T-helper 1 cell treated with Interleukin-12 subunit alpha and Interleukin-12 subunit beta and Interleukin-4 antibody, amounts not matched to agents 30 μg/mL and 1 μg/mL, for 36 hours (primary cell): ENCODE measurements at regions not wholly inside any gene's neighbourhood (a gene's known extent, or its start where the extent isn't known, plus 50 kb on each side); places are given as distances from the start of the nearest gene placed in this dataset.
"Not testable (repeated sequence)": the region's sequence is repeated elsewhere in the genome, so short reads cannot be mapped to it uniquely, and the experiment has no call there.

Source experiments
- H3K27ac Mint-ChIP-seq: one replicate; pipeline ENCODE4 v1.8.0; 2021; ENCODE audit warnings: mild to moderate bottlenecking, mixed read lengths
- H3K27me3 Mint-ChIP-seq: one replicate; pipeline ENCODE4 v1.8.0; 2021; ENCODE audit warnings: low read depth, mixed read lengths
- H3K36me3 Mint-ChIP-seq: one replicate; pipeline ENCODE4 v1.8.0; 2021; ENCODE audit warnings: low read depth, mixed read lengths
- H3K4me1 Mint-ChIP-seq: one replicate; pipeline ENCODE4 v1.8.0; 2021; ENCODE audit warnings: low read depth, mixed read lengths
- H3K4me3 Mint-ChIP-seq: one replicate; pipeline ENCODE4 v1.8.0; 2021; ENCODE audit warnings: mild to moderate bottlenecking, moderate library complexity, mixed read lengths
- H3K9me3 Mint-ChIP-seq: one replicate; pipeline ENCODE4 v1.8.0; 2021; ENCODE audit warnings: mixed read lengths

GRCh38 chr14:87615822-87616679 lies 376.9 kb downstream of the GALC start:
- H3K36me3 Mint-ChIP-seq, result no peaks in the 10 kb centered on the region
- H3K9me3 Mint-ChIP-seq, result peaks cover 11% of the 10 kb centered on the region
- no peaks in the 10 kb centered on the region for H3K4me1 Mint-ChIP-seq
- no peak overlapping the region for H3K4me3 Mint-ChIP-seq
- no peaks in the 10 kb centered on the region for H3K27me3 Mint-ChIP-seq
- H3K27ac Mint-ChIP-seq, result no peak overlapping the region

GRCh38 chr14:87615047-87615446 lies 377.9 kb downstream of the GALC start:
- H3K27me3 Mint-ChIP-seq, result no peaks in the 10 kb centered on the region
- H3K4me3 Mint-ChIP-seq, result no peak overlapping the region
- peaks cover 3% of the 10 kb centered on the region for H3K9me3 Mint-ChIP-seq
- no peak overlapping the region for H3K27ac Mint-ChIP-seq
- H3K36me3 Mint-ChIP-seq, result no peaks in the 10 kb centered on the region
- no peaks in the 10 kb centered on the region for H3K4me1 Mint-ChIP-seq

- no peak overlapping the region for H3K4me3 Mint-ChIP-seq
- no peaks in the 10 kb centered on the region for H3K36me3 Mint-ChIP-seq
- H3K27ac Mint-ChIP-seq, result no peak overlapping the region
- H3K27me3 Mint-ChIP-seq, result no peaks in the 10 kb centered on the region
- H3K9me3 Mint-ChIP-seq, result no peaks in the 10 kb centered on the region
- no peaks in the 10 kb centered on the region for H3K4me1 Mint-ChIP-seq
Observed at GRCh38 chr14:87613881-87614280, 379.1 kb downstream of the GALC start.

- not testable (repeated sequence) for H3K4me1 Mint-ChIP-seq, H3K36me3 Mint-ChIP-seq, H3K4me3 Mint-ChIP-seq, H3K27me3 Mint-ChIP-seq, H3K27ac Mint-ChIP-seq
- peaks cover 14% of the 10 kb centered on the region for H3K9me3 Mint-ChIP-seq
Observed at GRCh38 chr14:87607056-87607455, 385.9 kb downstream of the GALC start.

GRCh38 chr14:87601036-87601435 lies 391.9 kb downstream of the GALC start:
- Mint-ChIP-seq H3K4me1 (no peaks in the 10 kb centered on the region), H3K27ac (no peak overlapping the region), H3K4me3 (no peak overlapping the region), H3K36me3 (no peaks in the 10 kb centered on the region), H3K27me3 (no peaks in the 10 kb centered on the region), H3K9me3 (peaks cover 3% of the 10 kb centered on the region)

GRCh38 chr14:87600240-87600639 lies 392.7 kb downstream of the GALC start:
- Mint-ChIP-seq H3K9me3 (peaks cover 3% of the 10 kb centered on the region), H3K27ac (no peak overlapping the region), H3K4me3 (no peak overlapping the region), H3K27me3 (no peaks in the 10 kb centered on the region), H3K4me1 (no peaks in the 10 kb centered on the region), H3K36me3 (no peaks in the 10 kb centered on the region)

- no peaks in the 10 kb centered on the region for H3K27me3 Mint-ChIP-seq
- H3K9me3 Mint-ChIP-seq, result peaks cover 3% of the 10 kb centered on the region
- H3K4me1 Mint-ChIP-seq, result no peaks in the 10 kb centered on the region
- no peak overlapping the region for H3K27ac Mint-ChIP-seq
- H3K36me3 Mint-ChIP-seq, result no peaks in the 10 kb centered on the region
- no peak overlapping the region for H3K4me3 Mint-ChIP-seq
Observed at GRCh38 chr14:87581298-87581697, 411.7 kb downstream of the GALC start.

- Mint-ChIP-seq H3K9me3 (peaks cover 3% of the 10 kb centered on the region), H3K27ac (no peak overlapping the region), H3K4me3 (no peak overlapping the region), H3K36me3 (no peaks in the 10 kb centered on the region), H3K4me1 (no peaks in the 10 kb centered on the region), H3K27me3 (no peaks in the 10 kb centered on the region)
Observed at GRCh38 chr14:87579036-87579435, 413.9 kb downstream of the GALC start.

GRCh38 chr14:87575378-87575777 lies 417.6 kb downstream of the GALC start:
- no peaks in the 10 kb centered on the region for H3K36me3 Mint-ChIP-seq
- H3K4me1 Mint-ChIP-seq, result no peaks in the 10 kb centered on the region
- peaks cover 3% of the 10 kb centered on the region for H3K9me3 Mint-ChIP-seq
- no peak overlapping the region for H3K27ac Mint-ChIP-seq
- no peak overlapping the region for H3K4me3 Mint-ChIP-seq
- no peaks in the 10 kb centered on the region for H3K27me3 Mint-ChIP-seq

- Mint-ChIP-seq H3K4me3 (no peak overlapping the region), H3K4me1 (no peaks in the 10 kb centered on the region), H3K27me3 (no peaks in the 10 kb centered on the region), H3K36me3 (no peaks in the 10 kb centered on the region), H3K27ac (no peak overlapping the region), H3K9me3 (peaks cover 3% of the 10 kb centered on the region)
Observed at GRCh38 chr14:87573591-87573990, 419.4 kb downstream of the GALC start.

- Mint-ChIP-seq H3K27me3 (no peaks in the 10 kb centered on the region), H3K27ac (no peak overlapping the region)
Observed at GRCh38 chr14:87567618-87568295, 425.2 kb downstream of the GALC start.

GRCh38 chr14:87566991-87567390 lies 426.0 kb downstream of the GALC start:
- H3K27me3 Mint-ChIP-seq, result no peaks in the 10 kb centered on the region
- no peak overlapping the region for H3K27ac Mint-ChIP-seq
- H3K4me1 Mint-ChIP-seq, result no peaks in the 10 kb centered on the region
- H3K4me3 Mint-ChIP-seq, result no peak overlapping the region
- peaks cover 4% of the 10 kb centered on the region for H3K9me3 Mint-ChIP-seq
- no peaks in the 10 kb centered on the region for H3K36me3 Mint-ChIP-seq

More at GRCh38 chr14:87567618-87568295, 425.2 kb downstream of the GALC start:
- no peaks in the 10 kb centered on the region for H3K4me1 Mint-ChIP-seq
- H3K9me3 Mint-ChIP-seq, result peaks cover 4% of the 10 kb centered on the region
- H3K36me3 Mint-ChIP-seq, result no peaks in the 10 kb centered on the region
- H3K4me3 Mint-ChIP-seq, result no peak overlapping the region

GRCh38 chr14:87547536-87547935 lies 445.4 kb downstream of the GALC start:
- Mint-ChIP-seq H3K4me1 (no peaks in the 10 kb centered on the region), H3K36me3 (no peaks in the 10 kb centered on the region), H3K27ac (no peak overlapping the region), H3K9me3 (peaks cover 16% of the 10 kb centered on the region), H3K27me3 (no peaks in the 10 kb centered on the region), H3K4me3 (no peak overlapping the region)

- Mint-ChIP-seq H3K4me3 (no peak overlapping the region), H3K4me1 (no peaks in the 10 kb centered on the region), H3K9me3 (peaks cover 10% of the 10 kb centered on the region), H3K36me3 (no peaks in the 10 kb centered on the region), H3K27me3 (no peaks in the 10 kb centered on the region), H3K27ac (no peak overlapping the region)
Observed at GRCh38 chr14:87542288-87542687, 450.7 kb downstream of the GALC start.

GRCh38 chr14:87540339-87540738 lies 452.6 kb downstream of the GALC start:
- Mint-ChIP-seq H3K4me1 (no peaks in the 10 kb centered on the region), H3K27me3 (no peaks in the 10 kb centered on the region), H3K36me3 (no peaks in the 10 kb centered on the region), H3K4me3 (no peak overlapping the region), H3K27ac (no peak overlapping the region), H3K9me3 (peaks cover 7% of the 10 kb centered on the region)
